HUES48 (cell line): ENCODE measurements at regions not wholly inside any gene's neighbourhood (a gene's known extent, or its start where the extent isn't known, plus 50 kb on each side); places are given as distances from the start of the nearest gene placed in this dataset.

Experiments
- H3K27ac ChIP-seq: one replicate; pipeline ENCODE4 v1.7.0; 2013; ENCODE audit warnings: low read depth, low read length, inconsistent platforms
- H3K27me3 ChIP-seq: 2 replicates; pipeline ENCODE4 v1.6.1; 2013; ENCODE audit warnings: mild to moderate bottlenecking, low read length; ENCODE audit not compliant: control insufficient read depth, insufficient read depth
- H3K36me3 ChIP-seq: 2 replicates; pipeline ENCODE4 v1.6.1; 2013; ENCODE audit warnings: low read length; ENCODE audit not compliant: control insufficient read depth, insufficient read depth
- H3K4me1 ChIP-seq: 2 replicates; pipeline ENCODE4 v1.6.1; 2013; ENCODE audit warnings: mild to moderate bottlenecking, low read length; ENCODE audit not compliant: control insufficient read depth, insufficient read depth
- H3K4me3 ChIP-seq: 2 replicates; pipeline ENCODE4 v1.5.1; 2013; ENCODE audit warnings: mild to moderate bottlenecking, low read depth, low read length
- H3K9ac ChIP-seq: 2 replicates; pipeline ENCODE4 v1.6.1; 2013; ENCODE audit warnings: mild to moderate bottlenecking, low read depth, low read length, moderate library complexity
- H3K9me3 ChIP-seq: 2 replicates; pipeline ENCODE4 v1.6.1; 2013; ENCODE audit warnings: low read length; ENCODE audit not compliant: control insufficient read depth, insufficient read depth

DNA sequence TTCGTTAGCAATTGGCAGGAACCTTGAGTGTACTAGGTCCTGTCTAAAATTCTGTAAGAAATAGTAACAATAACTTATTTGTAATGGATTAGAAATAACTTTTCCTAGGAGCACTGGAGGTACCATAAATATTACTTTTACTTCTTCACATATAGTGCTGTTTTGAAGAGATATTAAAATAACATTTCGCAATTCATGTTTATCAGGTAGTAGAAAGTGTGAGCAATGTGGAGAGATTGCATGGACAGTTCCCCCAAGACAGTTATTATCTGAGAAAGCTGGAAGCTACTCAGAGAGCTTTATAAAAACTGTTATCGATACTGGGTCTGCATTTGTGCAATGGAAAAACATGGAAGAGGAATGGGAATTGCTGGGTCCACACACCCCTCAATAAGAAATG, 128.5 kb upstream of the KIF26B start:
- Histone ChIP-seq H3K27ac (no peak overlapping the region), H3K9me3 (no peaks in the 10 kb centered on the region), H3K27me3 (no peaks in the 10 kb centered on the region), H3K4me1 (no peaks in the 10 kb centered on the region), H3K9ac (no peak overlapping the region), H3K4me3 (no peak overlapping the region), H3K36me3 (no peaks in the 10 kb centered on the region)

DNA sequence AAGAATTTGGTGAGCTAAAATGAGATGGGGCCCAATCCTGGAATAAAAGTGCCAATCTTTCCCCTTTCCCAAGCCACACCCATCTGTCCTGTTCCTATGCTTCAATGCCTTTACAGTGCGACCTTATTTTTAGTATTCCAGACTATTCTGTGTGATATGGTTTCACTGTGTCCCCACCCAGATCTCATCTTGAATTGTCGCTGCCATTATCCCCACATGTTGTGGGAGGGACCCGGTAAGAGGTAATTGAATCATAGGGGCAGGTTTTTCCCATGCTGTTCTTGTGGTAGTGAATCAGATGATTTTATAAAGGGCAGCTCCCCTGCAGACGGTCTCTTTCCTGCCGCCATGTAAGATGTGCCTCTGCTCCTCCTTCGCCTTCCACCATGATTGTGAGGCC, 129.3 kb upstream of the KIF26B start:
- Histone ChIP-seq H3K27me3 (no peaks in the 10 kb centered on the region), H3K9ac (no peak overlapping the region), H3K4me3 (no peak overlapping the region), H3K36me3 (no peaks in the 10 kb centered on the region), H3K27ac (no peak overlapping the region), H3K4me1 (no peaks in the 10 kb centered on the region), H3K9me3 (no peaks in the 10 kb centered on the region)

DNA sequence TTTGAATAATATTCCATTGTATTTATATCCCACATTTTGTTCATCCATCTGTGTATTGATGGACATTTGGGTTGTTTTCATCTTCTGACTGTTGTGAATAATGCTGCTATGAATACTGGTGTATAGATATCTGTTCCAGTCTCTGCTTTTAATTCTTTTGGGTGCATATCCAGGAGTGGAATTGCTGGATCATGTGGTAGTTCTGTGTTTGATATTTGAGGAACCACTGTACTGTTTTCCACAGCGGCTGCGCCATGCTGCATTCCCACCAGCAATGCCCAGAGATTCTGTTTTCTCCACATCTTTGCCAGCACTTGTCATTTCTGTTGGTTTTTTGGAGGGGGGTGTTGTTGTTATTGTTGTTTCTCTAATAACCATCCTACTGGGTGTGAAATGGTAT, 131.6 kb upstream of the KIF26B start:
- H3K27ac ChIP-seq = no peak overlapping the region
- H3K27me3 ChIP-seq = no peaks in the 10 kb centered on the region
- no peaks in the 10 kb centered on the region for H3K9me3 ChIP-seq
- no peak overlapping the region for H3K4me3 ChIP-seq
- H3K36me3 ChIP-seq = no peaks in the 10 kb centered on the region
- no peak overlapping the region for H3K9ac ChIP-seq
- H3K4me1 ChIP-seq = peaks cover 9% of the 10 kb centered on the region

DNA sequence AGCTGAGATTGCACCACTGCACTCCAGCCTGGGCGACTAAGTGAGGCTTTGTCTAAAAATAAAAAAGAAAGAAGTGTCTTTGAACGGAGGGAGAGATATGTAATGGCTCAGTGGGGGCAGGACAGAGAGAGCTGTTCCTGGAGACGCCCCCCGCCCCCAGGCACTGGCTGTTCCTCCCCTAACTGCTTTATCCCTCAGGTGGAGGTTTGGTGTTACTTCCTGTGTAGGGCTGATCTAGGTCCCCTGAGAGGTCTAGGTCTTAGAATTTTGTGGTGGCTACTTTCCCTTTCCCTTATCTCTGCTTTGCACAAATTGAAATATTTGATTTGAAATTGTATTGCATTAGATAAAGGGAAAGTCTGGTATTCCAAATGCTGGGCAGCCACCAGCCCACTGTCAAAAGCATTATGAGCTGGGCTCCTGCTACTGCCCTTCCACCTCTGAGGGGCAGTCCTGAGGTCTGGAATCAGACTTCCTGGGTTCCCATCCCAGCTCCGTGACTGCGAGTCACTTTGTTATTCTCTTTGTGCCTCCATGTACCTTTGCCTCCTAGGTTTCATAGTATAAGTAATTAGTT, 134.8 kb upstream of the KIF26B start:
- no peaks in the 10 kb centered on the region for H3K9me3 ChIP-seq
- H3K4me3 ChIP-seq = no peak overlapping the region
- H3K4me1 ChIP-seq = peaks cover 10% of the 10 kb centered on the region
- no peaks in the 10 kb centered on the region for H3K36me3 ChIP-seq
- H3K27ac ChIP-seq = no peak overlapping the region
- no peaks in the 10 kb centered on the region for H3K27me3 ChIP-seq
- no peak overlapping the region for H3K9ac ChIP-seq

DNA sequence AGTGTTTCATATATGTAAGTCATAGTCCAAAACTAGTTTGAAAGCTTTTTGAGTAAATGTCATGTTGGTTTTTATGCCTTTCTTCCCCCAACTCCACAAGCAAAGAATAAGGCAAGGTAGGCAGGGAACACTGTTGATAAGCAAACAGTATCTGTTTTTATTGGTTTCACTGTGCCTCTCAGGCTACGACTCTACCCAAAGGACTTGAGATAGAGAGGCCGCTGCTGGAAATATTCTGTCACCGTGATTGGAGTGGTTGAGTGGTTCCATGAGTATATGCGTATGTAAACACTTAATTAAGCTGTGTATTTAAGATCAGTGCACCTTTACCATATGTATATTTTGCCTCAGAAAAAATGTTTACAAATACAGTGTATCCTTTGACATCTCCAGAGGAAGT, 138.1 kb upstream of the KIF26B start:
- Histone ChIP-seq H3K36me3 (no peaks in the 10 kb centered on the region), H3K27ac (no peak overlapping the region), H3K4me3 (no peak overlapping the region), H3K27me3 (no peaks in the 10 kb centered on the region), H3K9ac (no peak overlapping the region), H3K9me3 (no peaks in the 10 kb centered on the region), H3K4me1 (peaks cover 10% of the 10 kb centered on the region)

DNA sequence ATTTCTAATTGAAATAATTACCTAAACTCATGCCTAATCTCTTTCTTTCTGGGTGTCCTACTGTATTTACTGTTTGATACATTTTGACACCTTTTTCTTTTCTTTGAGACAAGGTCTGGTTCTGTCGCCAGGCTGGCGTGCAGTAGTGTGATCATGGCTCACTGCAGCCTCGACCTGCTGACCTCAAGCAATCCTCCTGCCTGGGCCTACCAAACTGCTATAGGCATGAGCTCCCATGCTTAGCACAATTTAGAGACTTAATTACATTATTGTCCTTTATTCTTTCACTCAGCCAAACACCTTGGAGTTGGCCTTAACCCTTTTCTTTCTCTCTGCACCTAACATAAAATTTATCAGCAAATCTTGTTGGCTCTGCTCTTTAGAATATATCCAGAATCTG, 139.8 kb upstream of the KIF26B start:
- Histone ChIP-seq H3K36me3 (no peaks in the 10 kb centered on the region), H3K4me1 (peaks cover 10% of the 10 kb centered on the region), H3K4me3 (no peak overlapping the region), H3K27me3 (no peaks in the 10 kb centered on the region), H3K9ac (no peak overlapping the region), H3K9me3 (no peaks in the 10 kb centered on the region), H3K27ac (no peak overlapping the region)

DNA sequence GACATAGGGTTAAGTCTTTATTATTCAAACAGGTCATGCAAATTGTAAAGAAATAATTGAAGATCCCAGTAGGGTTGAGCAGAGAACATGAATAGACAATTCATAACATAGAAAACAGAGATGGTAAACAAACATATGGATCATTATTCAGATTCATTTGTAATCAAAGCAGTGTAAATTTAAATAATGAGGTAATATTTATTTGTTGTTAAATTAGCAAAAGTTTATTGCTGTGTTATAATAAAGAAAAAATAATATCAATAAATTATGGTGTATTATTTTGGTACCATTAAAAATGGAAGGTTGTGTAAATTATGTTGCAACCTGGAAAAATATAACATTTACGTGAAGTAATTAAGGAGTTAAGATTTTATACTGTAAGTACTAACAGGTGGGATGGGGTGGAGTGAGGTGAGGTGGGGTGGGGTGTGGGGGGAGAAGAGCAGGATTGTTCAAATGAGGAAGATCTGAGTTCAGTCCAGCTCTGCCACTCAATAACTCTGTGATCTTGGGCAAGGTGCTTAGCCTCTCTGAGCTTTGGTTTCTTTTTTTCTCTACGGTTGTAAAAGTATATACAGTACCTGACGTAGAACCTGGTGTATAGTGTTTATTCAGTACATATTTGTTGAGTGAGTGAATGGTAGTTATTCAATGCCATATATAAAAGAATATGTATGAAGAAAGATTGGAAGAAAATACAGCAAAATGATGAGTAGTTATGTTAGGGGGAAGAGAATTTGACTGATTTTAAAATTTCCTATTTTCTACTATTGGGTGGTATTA, 140.3 kb upstream of the KIF26B start:
- H3K4me1 ChIP-seq = peaks cover 10% of the 10 kb centered on the region
- H3K27ac ChIP-seq = no peak overlapping the region
- H3K4me3 ChIP-seq = no peak overlapping the region
- no peaks in the 10 kb centered on the region for H3K9me3 ChIP-seq
- no peaks in the 10 kb centered on the region for H3K27me3 ChIP-seq
- H3K36me3 ChIP-seq = no peaks in the 10 kb centered on the region
- no peak overlapping the region for H3K9ac ChIP-seq

DNA sequence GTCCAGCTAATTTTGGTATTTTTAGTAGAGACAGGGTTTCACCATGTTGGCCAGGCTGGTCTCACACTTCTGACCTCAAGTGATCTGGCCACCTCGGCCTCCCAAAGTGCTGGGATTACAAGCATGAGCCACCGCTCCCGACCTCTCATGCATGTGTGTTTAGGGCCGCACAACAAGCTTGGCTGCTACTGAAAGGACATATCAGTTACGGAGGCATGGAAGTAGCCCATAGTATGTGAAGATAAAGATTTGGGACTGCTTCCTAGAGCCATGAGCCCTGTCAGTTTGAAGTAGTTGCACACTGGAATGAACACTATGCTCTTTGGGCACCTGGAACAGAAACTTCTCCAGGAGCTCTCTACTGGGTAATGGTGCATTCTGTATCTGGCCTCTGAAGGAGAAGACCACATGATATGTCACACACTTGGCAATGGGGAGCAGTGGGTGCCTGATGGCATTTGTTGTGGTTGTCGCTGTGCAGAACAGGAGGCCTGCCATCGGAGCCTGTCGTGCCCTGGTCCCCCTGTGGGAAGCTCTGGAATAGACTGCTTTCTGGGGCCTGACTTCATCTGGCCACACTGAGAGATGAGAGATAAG, 144.7 kb upstream of the KIF26B start:
- Histone ChIP-seq H3K4me3 (no peak overlapping the region), H3K27ac (no peak overlapping the region), H3K36me3 (no peaks in the 10 kb centered on the region), H3K9ac (no peak overlapping the region), H3K4me1 (no peaks in the 10 kb centered on the region), H3K9me3 (no peaks in the 10 kb centered on the region), H3K27me3 (no peaks in the 10 kb centered on the region)

DNA sequence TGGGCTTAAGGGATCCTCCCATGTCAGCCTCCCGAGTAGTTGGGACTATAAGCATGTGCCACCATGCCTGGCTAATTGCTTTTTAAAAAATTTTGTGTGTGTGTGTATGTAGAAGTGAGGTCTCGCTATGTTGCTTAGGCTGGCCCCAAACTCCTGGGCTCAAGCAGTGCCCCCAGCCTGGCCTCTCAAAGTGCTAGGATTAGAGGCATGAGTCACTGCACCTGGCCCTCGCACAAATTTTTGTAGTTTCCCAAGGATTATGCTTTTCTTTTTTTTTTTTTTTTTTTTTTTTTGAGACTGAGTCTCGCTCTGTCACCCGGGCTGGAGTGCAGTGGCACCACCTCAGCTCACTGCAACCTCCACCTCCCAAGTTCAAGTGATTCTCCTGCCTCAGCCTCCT, 144.4 kb upstream of the HNRNPU start:
- Histone ChIP-seq H3K27me3 (no peaks in the 10 kb centered on the region), H3K9ac (no peak overlapping the region), H3K4me3 (no peak overlapping the region), H3K9me3 (no peaks in the 10 kb centered on the region), H3K4me1 (no peaks in the 10 kb centered on the region), H3K36me3 (no peaks in the 10 kb centered on the region), H3K27ac (no peak overlapping the region)

DNA sequence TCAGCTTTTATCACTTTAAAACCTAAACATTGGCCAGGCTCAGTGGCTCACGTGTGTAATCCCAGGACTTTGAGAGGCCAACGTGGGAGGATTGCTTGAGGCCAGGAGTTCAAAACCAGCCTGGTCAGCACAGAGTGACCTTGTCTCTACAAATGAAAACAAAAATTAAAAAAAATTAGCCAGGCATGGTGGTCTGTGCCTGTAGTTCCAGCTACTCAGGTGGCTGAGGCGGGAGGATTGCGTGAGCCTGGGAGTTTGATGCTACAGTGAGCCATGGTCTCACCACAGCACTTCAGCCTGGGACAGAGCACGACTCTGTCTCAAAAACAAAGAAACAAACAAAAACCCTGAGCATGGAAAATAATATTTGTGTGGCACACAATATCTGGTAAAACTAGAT, 143.5 kb upstream of the HNRNPU start:
- Histone ChIP-seq H3K9ac (no peak overlapping the region), H3K27me3 (no peaks in the 10 kb centered on the region), H3K27ac (no peak overlapping the region)

DNA sequence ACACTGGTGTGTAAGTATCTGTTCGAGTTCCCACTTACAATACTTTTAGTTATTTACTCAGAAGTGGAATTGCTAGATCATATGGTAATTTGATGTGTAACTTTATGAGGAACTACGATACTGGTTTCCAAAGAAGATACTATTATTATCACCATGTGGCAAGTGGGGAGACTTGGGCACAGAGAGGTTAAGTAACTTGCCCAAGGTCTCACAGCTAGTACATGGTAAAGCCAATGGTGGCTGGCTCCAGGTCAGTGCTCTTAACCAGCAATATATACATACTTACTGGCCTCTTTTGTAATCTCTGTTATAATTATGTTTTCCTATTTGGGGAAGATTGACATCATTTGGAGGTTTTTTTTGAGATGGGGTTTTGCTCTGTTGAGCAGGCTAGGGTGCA, 138.9 kb upstream of the HNRNPU start:
- Histone ChIP-seq H3K36me3 (no peaks in the 10 kb centered on the region), H3K9ac (no peak overlapping the region), H3K9me3 (no peaks in the 10 kb centered on the region), H3K27ac (no peak overlapping the region), H3K27me3 (no peaks in the 10 kb centered on the region), H3K4me3 (no peak overlapping the region), H3K4me1 (no peaks in the 10 kb centered on the region)

More for the DNA sequence above, 143.5 kb upstream of the HNRNPU start:
- H3K36me3 ChIP-seq = no peaks in the 10 kb centered on the region
- no peaks in the 10 kb centered on the region for H3K4me1 ChIP-seq
- no peaks in the 10 kb centered on the region for H3K9me3 ChIP-seq
- H3K4me3 ChIP-seq = no peak overlapping the region
